ENCODE measurements at regions not wholly inside any gene's neighbourhood (a gene's known extent, or its start where the extent isn't known, plus 50 kb on each side); places are given as distances from the start of the nearest gene placed in this dataset.

- TF ChIP-seq CTCF (conservative IDR thresholded peaks at IDR 0.05; ENCODE audit: low read length) (no peak), EZH2phosphoT487 (IDR thresholded peaks at IDR 0.05; ENCODE audit: borderline replicate concordance, low read depth, low read length) (no peak)
- H3K4me1 ChIP-seq (ENCODE audit: insufficient read depth, low read length, poor library complexity, severe bottlenecking), result no peaks in the 10 kb centered on the region
- intact Hi-C loops (cut with micrococcal nuclease; ENCODE audit: unreplicated experiment), result no loop called here
- H3K9me2 ChIP-seq (ENCODE audit: insufficient read depth, low read length), result no peaks in the 10 kb centered on the region
- POLR2A ChIA-PET, result no interaction called here
- DNase-seq (ENCODE audit: low spot score), result no peak
- no TSS peak for BruUV-seq (replicated peaks)
- no peaks in the 10 kb centered on the region for H3K79me2 ChIP-seq (ENCODE audit: insufficient read depth, low read depth, low read length)
- no peaks in the 10 kb centered on the region for H4K20me1 ChIP-seq (ENCODE audit: insufficient read depth, low read length)
- H3K36me3 ChIP-seq (ENCODE audit: insufficient read depth, low read length), result no peaks in the 10 kb centered on the region
- no peak overlapping the region for H3K4me2 ChIP-seq (ENCODE audit: low read length)
- H2AFZ ChIP-seq (ENCODE audit: low read length), result no peak overlapping the region
- H3K4me3 ChIP-seq (ENCODE audit: low read depth, low read length, poor library complexity, severe bottlenecking), result no peak overlapping the region
- CTCF ChIA-PET (ENCODE audit: unreplicated experiment), result no interaction called here
- no peaks in the 10 kb centered on the region for H3K9me3 ChIP-seq (ENCODE audit: low read length)
- no peak overlapping the region for H3K27ac ChIP-seq (ENCODE audit: low read depth, low read length, poor library complexity, severe bottlenecking)
These were observed 624.2 kb downstream of the PLPP3 start for GRCh38 chr1:55955016-55955621.

GRCh38 chr1:55951291-55951690 is 628.1 kb downstream of the PLPP3 start:
- BruUV-seq (replicated peaks), result no TSS peak
- no peak for DNase-seq (ENCODE audit: low spot score)
- intact Hi-C loops (cut with micrococcal nuclease; ENCODE audit: unreplicated experiment), result no loop called here
- Histone ChIP-seq H3K36me3 (ENCODE audit: insufficient read depth, low read length) (no peaks in the 10 kb centered on the region), H3K4me1 (ENCODE audit: insufficient read depth, low read length, poor library complexity, severe bottlenecking) (no peaks in the 10 kb centered on the region), H2AFZ (ENCODE audit: low read length) (no peak overlapping the region), H3K4me2 (ENCODE audit: low read length) (no peak overlapping the region), H3K79me2 (ENCODE audit: insufficient read depth, low read depth, low read length) (no peaks in the 10 kb centered on the region), H3K9me2 (ENCODE audit: insufficient read depth, low read length) (no peaks in the 10 kb centered on the region), H3K4me3 (ENCODE audit: low read depth, low read length, poor library complexity, severe bottlenecking) (no peak overlapping the region), H3K9me3 (ENCODE audit: low read length) (no peaks in the 10 kb centered on the region), H4K20me1 (ENCODE audit: insufficient read depth, low read length) (no peaks in the 10 kb centered on the region), H3K27ac (ENCODE audit: low read depth, low read length, poor library complexity, severe bottlenecking) (no peak overlapping the region)
- POLR2A ChIA-PET, result interaction anchor here (0.6 kb wide), 1 partner anchor 790 kb away, joined by 3 read pairs; no protein-coding TSS in a partner anchor
- no peak for TF ChIP-seq CTCF (conservative IDR thresholded peaks at IDR 0.05; ENCODE audit: low read length)
- TF ChIP-seq EZH2phosphoT487 (IDR thresholded peaks at IDR 0.05; ENCODE audit: borderline replicate concordance, low read depth, low read length), result no peak
- CTCF ChIA-PET (ENCODE audit: unreplicated experiment), result no interaction called here

GRCh38 chr1:55947446-55947845 is 631.9 kb downstream of the PLPP3 start:
- Histone ChIP-seq H3K9me3 (ENCODE audit: low read length) (no peaks in the 10 kb centered on the region), H3K79me2 (ENCODE audit: insufficient read depth, low read depth, low read length) (no peaks in the 10 kb centered on the region), H3K27ac (ENCODE audit: low read depth, low read length, poor library complexity, severe bottlenecking) (no peak overlapping the region), H2AFZ (ENCODE audit: low read length) (no peak overlapping the region), H3K4me1 (ENCODE audit: insufficient read depth, low read length, poor library complexity, severe bottlenecking) (no peaks in the 10 kb centered on the region), H3K36me3 (ENCODE audit: insufficient read depth, low read length) (no peaks in the 10 kb centered on the region), H4K20me1 (ENCODE audit: insufficient read depth, low read length) (no peaks in the 10 kb centered on the region), H3K9me2 (ENCODE audit: insufficient read depth, low read length) (no peaks in the 10 kb centered on the region), H3K4me2 (ENCODE audit: low read length) (no peak overlapping the region), H3K4me3 (ENCODE audit: low read depth, low read length, poor library complexity, severe bottlenecking) (no peak overlapping the region)
- ChIA-PET POLR2A (interaction anchor here (0.9 kb wide), 1 partner anchor 1171 kb away, joined by 4 read pairs; no protein-coding TSS in a partner anchor), CTCF (ENCODE audit: unreplicated experiment) (no interaction called here)
- TF ChIP-seq CTCF (conservative IDR thresholded peaks at IDR 0.05; ENCODE audit: low read length) (no peak), EZH2phosphoT487 (IDR thresholded peaks at IDR 0.05; ENCODE audit: borderline replicate concordance, low read depth, low read length) (no peak)
- no peak for DNase-seq (ENCODE audit: low spot score)
- intact Hi-C loops (cut with micrococcal nuclease; ENCODE audit: unreplicated experiment), result no loop called here
- no TSS peak for BruUV-seq (replicated peaks)
